Endothelial cell (in vitro differentiated cells): ENCODE measurements at regions not wholly inside any gene's neighbourhood (a gene's known extent, or its start where the extent isn't known, plus 50 kb on each side); places are given as distances from the start of the nearest gene placed in this dataset.

Experiments used
- DNase-seq: peaks from one replicate; pipeline ENCODE4 v3.0.0; 2021; ENCODE audit warnings: low spot score
- H3K27ac Mint-ChIP-seq: one replicate; pipeline ENCODE4 v1.8.0; 2021; ENCODE audit warnings: mixed read lengths, inconsistent platforms; ENCODE audit not compliant: unreplicated experiment
- H3K27me3 Mint-ChIP-seq: one replicate; pipeline ENCODE4 v1.8.0; 2021; ENCODE audit warnings: mild to moderate bottlenecking, moderate library complexity, mixed read lengths, inconsistent platforms; ENCODE audit not compliant: unreplicated experiment
- H3K36me3 Mint-ChIP-seq: one replicate; pipeline ENCODE4 v1.8.0; 2021; ENCODE audit warnings: mild to moderate bottlenecking, low read depth, mixed read lengths, inconsistent platforms; ENCODE audit not compliant: unreplicated experiment
- H3K4me1 Mint-ChIP-seq: one replicate; pipeline ENCODE4 v1.8.0; 2021; ENCODE audit warnings: mild to moderate bottlenecking, mixed read lengths, inconsistent platforms; ENCODE audit not compliant: unreplicated experiment
- H3K4me3 Mint-ChIP-seq: one replicate; pipeline ENCODE4 v1.8.0; 2021; ENCODE audit warnings: mild to moderate bottlenecking, mixed read lengths, inconsistent platforms; ENCODE audit not compliant: unreplicated experiment
- H3K9me3 Mint-ChIP-seq: one replicate; pipeline ENCODE4 v1.8.0; 2021; ENCODE audit warnings: mixed read lengths, inconsistent platforms; ENCODE audit not compliant: unreplicated experiment
- CTCF ChIP-seq: fragments of 200-600 bp; sonication (generic); IDR thresholded peaks from one replicate; pipeline ENCODE4 v1.5.0; 2021; ENCODE audit warnings: antibody characterized with exemption; ENCODE audit not compliant: unreplicated experiment

- Mint-ChIP-seq H3K36me3 (no peaks in the 10 kb centered on the region), H3K4me3 (no peak overlapping the region), H3K27ac (no peak overlapping the region), H3K27me3 (peaks cover 3% of the 10 kb centered on the region), H3K4me1 (no peaks in the 10 kb centered on the region), H3K9me3 (no peaks in the 10 kb centered on the region)
- DNase-seq, result no peak
- TF ChIP-seq CTCF, result no peak
Measured at GRCh38 chr15:79163395-79163794, 72.8 kb upstream of the RASGRF1 start.

- Mint-ChIP-seq H3K27ac (no peak overlapping the region), H3K36me3 (no peaks in the 10 kb centered on the region), H3K9me3 (no peaks in the 10 kb centered on the region), H3K27me3 (peaks cover 3% of the 10 kb centered on the region), H3K4me3 (no peak overlapping the region), H3K4me1 (no peaks in the 10 kb centered on the region)
- DNase-seq, result no peak
- no peak for TF ChIP-seq CTCF
Measured at GRCh38 chr15:79161837-79162508, 71.4 kb upstream of the RASGRF1 start.

- Mint-ChIP-seq H3K9me3 (no peaks in the 10 kb centered on the region), H3K27me3 (peaks cover 3% of the 10 kb centered on the region), H3K4me3 (no peak overlapping the region), H3K27ac (no peak overlapping the region), H3K4me1 (no peaks in the 10 kb centered on the region), H3K36me3 (no peaks in the 10 kb centered on the region)
- DNase-seq, result no peak
- no peak for TF ChIP-seq CTCF
Measured at GRCh38 chr15:79160211-79160610, 69.6 kb upstream of the RASGRF1 start.

- no peaks in the 10 kb centered on the region for H3K9me3 Mint-ChIP-seq
- DNase-seq, result no peak
- H3K4me3 Mint-ChIP-seq, result no peak overlapping the region
- H3K27ac Mint-ChIP-seq, result no peak overlapping the region
- no peaks in the 10 kb centered on the region for H3K4me1 Mint-ChIP-seq
- no peak for TF ChIP-seq CTCF
- H3K36me3 Mint-ChIP-seq, result no peaks in the 10 kb centered on the region
- peaks cover 3% of the 10 kb centered on the region for H3K27me3 Mint-ChIP-seq
Measured at GRCh38 chr15:79157631-79158592, 67.3 kb upstream of the RASGRF1 start.
